Progenitor cell of endocrine pancreas (in vitro differentiated cells): ENCODE measurements at regions not wholly inside any gene's neighbourhood (a gene's known extent, or its start where the extent isn't known, plus 50 kb on each side); places are given as distances from the start of the nearest gene placed in this dataset.

Source experiments
- DNase-seq: peaks from one replicate; pipeline ENCODE4 v3.0.0; 2021; ENCODE audit warnings: low spot score; ENCODE audit not compliant: unreplicated experiment
- H3K27ac Mint-ChIP-seq: 2 replicates; pipeline ENCODE4 v1.8.0; 2021; ENCODE audit warnings: mild to moderate bottlenecking, moderate library complexity, mixed read lengths
- H3K27me3 Mint-ChIP-seq: 2 replicates; pipeline ENCODE4 v1.8.0; 2021; ENCODE audit warnings: mixed read lengths
- H3K36me3 Mint-ChIP-seq: 2 replicates; pipeline ENCODE4 v1.8.0; 2022; ENCODE audit warnings: mixed read lengths; ENCODE audit not compliant: insufficient read depth
- H3K4me1 Mint-ChIP-seq: 2 replicates; pipeline ENCODE4 v1.8.0; 2021; ENCODE audit warnings: low read depth, mixed read lengths
- H3K4me3 Mint-ChIP-seq: 2 replicates; pipeline ENCODE4 v1.8.0; 2021; ENCODE audit warnings: low read depth, mild to moderate bottlenecking, moderate library complexity, mixed read lengths
- H3K9me3 Mint-ChIP-seq: 2 replicates; pipeline ENCODE4 v1.8.0; 2021; ENCODE audit warnings: low read depth, mixed read lengths
- CTCF ChIP-seq: fragments of 200-600 bp; sonication (generic); IDR thresholded peaks from one replicate; pipeline ENCODE4 v1.5.0; 2021; ENCODE audit warnings: antibody characterized with exemption, mild to moderate bottlenecking; ENCODE audit not compliant: unreplicated experiment

GRCh38 chr4:125520258-125520990 lies 205.7 kb downstream of the FAT4 start:
- Mint-ChIP-seq H3K4me3 (no peak overlapping the region), H3K9me3 (no peaks in the 10 kb centered on the region), H3K36me3 (no peaks in the 10 kb centered on the region), H3K4me1 (peaks cover 1% of the 10 kb centered on the region), H3K27ac (no peak overlapping the region), H3K27me3 (no peaks in the 10 kb centered on the region)
- no peak for TF ChIP-seq CTCF
- no peak for DNase-seq

GRCh38 chr4:125522588-125522987 lies 207.8 kb downstream of the FAT4 start:
- Mint-ChIP-seq H3K9me3 (no peaks in the 10 kb centered on the region), H3K36me3 (no peaks in the 10 kb centered on the region), H3K27ac (no peak overlapping the region), H3K4me3 (no peak overlapping the region), H3K27me3 (no peaks in the 10 kb centered on the region), H3K4me1 (peaks cover 1% of the 10 kb centered on the region)
- no peak for DNase-seq
- no peak for TF ChIP-seq CTCF

DNA sequence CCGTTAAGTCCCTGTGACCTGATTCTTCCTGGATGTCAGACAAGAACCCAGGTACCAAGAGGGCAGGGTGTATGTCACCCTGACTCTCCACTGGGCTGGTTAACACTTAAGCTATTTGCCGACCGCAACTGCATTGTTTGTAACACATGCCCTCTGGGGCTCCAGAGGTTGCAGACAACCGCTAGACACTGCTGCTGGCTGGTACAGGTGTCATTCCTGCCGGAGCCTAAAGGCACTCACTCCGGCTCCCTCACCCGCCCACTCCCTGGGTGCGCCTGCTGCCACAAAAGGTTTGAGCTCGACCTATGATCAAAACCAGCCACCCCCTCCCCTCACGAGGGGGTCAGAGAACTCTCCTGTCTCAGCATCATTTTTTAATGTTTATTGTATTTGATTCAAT lies 208.2 kb downstream of the FAT4 start:
- H3K27me3 Mint-ChIP-seq = no peaks in the 10 kb centered on the region
- H3K27ac Mint-ChIP-seq = no peak overlapping the region

GRCh38 chr4:125526420-125526819 lies 211.7 kb downstream of the FAT4 start:
- H3K9me3 Mint-ChIP-seq = no peaks in the 10 kb centered on the region
- peak; percentile 37 for TF ChIP-seq CTCF
- H3K4me3 Mint-ChIP-seq = no peak overlapping the region
- H3K27me3 Mint-ChIP-seq = no peaks in the 10 kb centered on the region
- no peak for DNase-seq
- no peaks in the 10 kb centered on the region for H3K36me3 Mint-ChIP-seq
- H3K4me1 Mint-ChIP-seq = no peaks in the 10 kb centered on the region
- H3K27ac Mint-ChIP-seq = no peak overlapping the region

More for the DNA sequence above, 208.2 kb downstream of the FAT4 start:
- no peak for TF ChIP-seq CTCF
- peaks cover 1% of the 10 kb centered on the region for H3K4me1 Mint-ChIP-seq
- no peaks in the 10 kb centered on the region for H3K9me3 Mint-ChIP-seq
- no peaks in the 10 kb centered on the region for H3K36me3 Mint-ChIP-seq
- H3K4me3 Mint-ChIP-seq = no peak overlapping the region
- DNase-seq = no peak

- no peak overlapping the region for H3K4me3 Mint-ChIP-seq
- no peaks in the 10 kb centered on the region for H3K27me3 Mint-ChIP-seq
- H3K36me3 Mint-ChIP-seq = no peaks in the 10 kb centered on the region
- H3K27ac Mint-ChIP-seq = no peak overlapping the region
- no peak for DNase-seq
- no peaks in the 10 kb centered on the region for H3K4me1 Mint-ChIP-seq
- H3K9me3 Mint-ChIP-seq = peaks cover 2% of the 10 kb centered on the region
- TF ChIP-seq CTCF = no peak
These were observed 212.9 kb downstream of the FAT4 start for GRCh38 chr4:125527681-125528080.
